H1 (cell line): ENCODE measurements at regions not wholly inside any gene's neighbourhood (a gene's known extent, or its start where the extent isn't known, plus 50 kb on each side); places are given as distances from the start of the nearest gene placed in this dataset.

Experiments
- CTCF ChIA-PET: fragments of 300-600 bp; sonication (Branson Sonifier 250); formaldehyde crosslinking; loops from one replicate; lab custom pipeline; 2021; ENCODE audit not compliant: partially characterized antibody; lab: Charles Lee
- POLR2A ChIA-PET: fragments of 300-600 bp; sonication (Branson Sonifier 250); formaldehyde crosslinking; loops from one replicate; lab custom pipeline; 2021; ENCODE audit warnings: inconsistent platforms; ENCODE audit not compliant: partially characterized antibody; lab: Charles Lee
- DNase-seq, 2 experiments: peaks; one replicate each; pipeline versions ENCODE4 v3.0.0 to v3.0.0-alpha.2; 2010 to 2022; ENCODE audit warnings: low spot score in 2 of 2, low read depth in 1 of 2, mixed read lengths in 1 of 2
- FAIRE-seq: peaks from 2 replicates; lab custom pipeline; 2011; peaks lifted over from hg19 to GRCh38; lab: Jason Lieb, UNC
- H2AFZ ChIP-seq: 2 replicates; pipeline ENCODE4 v1.8.1; 2012; ENCODE audit warnings: low read length, inconsistent platforms
- H2AK5ac ChIP-seq: 2 replicates; pipeline ENCODE4 v1.6.1; 2013; ENCODE audit warnings: low read depth, low read length
- H2BK120ac ChIP-seq: replicated peaks from 2 replicates; pipeline ENCODE3; 2013; ENCODE audit warnings: low read depth, low read length, inconsistent platforms
- H2BK12ac ChIP-seq: 2 replicates; pipeline ENCODE4 v1.6.1; 2013; ENCODE audit warnings: low read depth, low read length
- H2BK15ac ChIP-seq: 2 replicates; pipeline ENCODE4 v1.6.1; 2013; ENCODE audit warnings: low read length
- H2BK20ac ChIP-seq: 2 replicates; pipeline ENCODE4 v1.6.1; 2013; ENCODE audit warnings: low read length
- H2BK5ac ChIP-seq: 2 replicates; pipeline ENCODE4 v1.6.1; 2013; ENCODE audit warnings: low read depth, low read length
- H3K14ac ChIP-seq: 2 replicates; pipeline ENCODE4 v1.6.1; 2013; ENCODE audit warnings: inconsistent platforms; ENCODE audit not compliant: insufficient read length
- H3K18ac ChIP-seq: 2 replicates; pipeline ENCODE4 v1.6.1; 2013; ENCODE audit warnings: low read length; ENCODE audit errors: extremely low read depth
- H3K23ac ChIP-seq: 2 replicates; pipeline ENCODE4 v1.6.1; 2013; ENCODE audit warnings: inconsistent platforms; ENCODE audit not compliant: insufficient read length
- H3K23me2 ChIP-seq: 2 replicates; pipeline ENCODE4 v1.6.1; 2013; ENCODE audit warnings: low read depth, low read length
- H3K27ac ChIP-seq: 2 replicates; pipeline ENCODE4 v1.6.1; 2011; ENCODE audit warnings: low read depth, low read length, inconsistent platforms
- H3K27me3 ChIP-seq, 4 experiments: replicated peaks in 1 of 4; 1 replicate in 1 of 4; 2 replicates in 3 of 4; pipeline versions ENCODE4 v1.6.1 to v1.8.1; 2011 to 2013; ENCODE audit warnings: low read length in 3 of 4, mild to moderate bottlenecking in 3 of 4, inconsistent platforms in 2 of 4, mixed read lengths in 2 of 4, moderate library complexity in 1 of 4; ENCODE audit not compliant: control insufficient read depth in 3 of 4, insufficient read depth in 3 of 4; ENCODE audit errors: extremely low read depth in 1 of 4
- H3K36me3 ChIP-seq, 4 experiments: 2 replicates each; pipeline versions ENCODE4 v1.6.1 to v1.8.1; 2011 to 2013; ENCODE audit warnings: mild to moderate bottlenecking in 4 of 4, low read length in 3 of 4, moderate library complexity in 2 of 4, control low read depth in 1 of 4, inconsistent platforms in 1 of 4; ENCODE audit not compliant: insufficient read depth in 4 of 4, control insufficient read depth in 2 of 4
- H3K4ac ChIP-seq: replicated peaks from 2 replicates; pipeline ENCODE3; 2013; ENCODE audit warnings: low read length, low read depth, mixed read lengths, inconsistent platforms; ENCODE audit not compliant: insufficient read length
- H3K4me1 ChIP-seq, 4 experiments: replicated peaks in 1 of 4; 1 replicate in 1 of 4; 2 replicates in 3 of 4; pipeline versions ENCODE4 v1.6.1 to v1.8.1; 2011 to 2013; ENCODE audit warnings: low read length in 3 of 4, inconsistent platforms in 2 of 4, mixed read lengths in 1 of 4; ENCODE audit not compliant: insufficient read depth in 4 of 4, control insufficient read depth in 3 of 4
- H3K4me2 ChIP-seq, 2 experiments: 2 replicates each; pipeline versions ENCODE4 v1.6.1 to v1.8.1; 2011 to 2013; ENCODE audit warnings: low read depth in 2 of 2, low read length in 2 of 2, control low read depth in 1 of 2, inconsistent platforms in 1 of 2, mild to moderate bottlenecking in 1 of 2; ENCODE audit not compliant: insufficient read depth in 1 of 2
- H3K4me3 ChIP-seq, 4 experiments: fragments of 200-600, 300-600 bp in 1 of 4; sonication (generic), shearing (Covaris generic), sonication (Bioruptor Twin) in 1 of 4; 2 replicates each; pipeline versions ENCODE4 v1.5.1 to v1.8.1; 2011 to 2016; ENCODE audit warnings: low read length in 4 of 4, low read depth in 3 of 4, control low read depth in 2 of 4, inconsistent platforms in 2 of 4, mild to moderate bottlenecking in 2 of 4, mixed read lengths in 1 of 4, moderate library complexity in 1 of 4; ENCODE audit not compliant: insufficient read depth in 2 of 4; ENCODE audit errors: extremely low read depth in 1 of 4
- H3K56ac ChIP-seq: replicated peaks from 2 replicates; pipeline ENCODE3; 2013; ENCODE audit warnings: low read depth, mild to moderate bottlenecking, mixed read lengths, low read length, inconsistent platforms; ENCODE audit not compliant: insufficient read length
- H3K79me1 ChIP-seq: 2 replicates; pipeline ENCODE4 v1.6.1; 2013; ENCODE audit warnings: low read depth, low read length, control low read depth
- H3K79me2 ChIP-seq, 2 experiments: 2 replicates each; pipeline versions ENCODE4 v1.6.1 to v1.8.1; 2012 to 2013; ENCODE audit warnings: low read length in 2 of 2, mild to moderate bottlenecking in 2 of 2, inconsistent platforms in 1 of 2; ENCODE audit not compliant: insufficient read depth in 2 of 2, control insufficient read depth in 1 of 2
- H3K9ac ChIP-seq, 4 experiments: replicated peaks in 1 of 4; 1 replicate in 1 of 4; 2 replicates in 3 of 4; pipeline versions ENCODE4 v1.6.1 to v1.8.1; 2011 to 2013; ENCODE audit warnings: low read depth in 3 of 4, low read length in 3 of 4, control low read depth in 2 of 4, mild to moderate bottlenecking in 2 of 4, moderate library complexity in 2 of 4, inconsistent platforms in 1 of 4; ENCODE audit errors: extremely low read depth in 1 of 4
- H3K9me3 ChIP-seq, 2 experiments: 2 replicates each; pipeline versions ENCODE4 v1.6.1 to v1.8.1; 2012 to 2013; ENCODE audit warnings: mild to moderate bottlenecking in 2 of 2, moderate library complexity in 2 of 2, control low read depth in 1 of 2, inconsistent platforms in 1 of 2, low read depth in 1 of 2, low read length in 1 of 2, mixed read lengths in 1 of 2; ENCODE audit not compliant: insufficient read depth in 2 of 2
- H4K20me1 ChIP-seq, 2 experiments: replicated peaks in 1 of 2; 2 replicates each; pipeline versions ENCODE3 to v1.8.1; 2011 to 2013; ENCODE audit warnings: inconsistent platforms in 2 of 2, low read length in 2 of 2, mild to moderate bottlenecking in 1 of 2; ENCODE audit not compliant: insufficient read depth in 2 of 2, control insufficient read depth in 1 of 2
- H4K5ac ChIP-seq: 2 replicates; pipeline ENCODE4 v1.6.1; 2013; ENCODE audit warnings: low read length, low read depth, mixed read lengths, inconsistent platforms; ENCODE audit not compliant: insufficient read length
- H4K8ac ChIP-seq: 2 replicates; pipeline ENCODE4 v1.8.0; 2013; ENCODE audit warnings: mild to moderate bottlenecking, moderate library complexity, low read length, inconsistent platforms; ENCODE audit not compliant: insufficient read depth; ENCODE audit errors: extremely low read depth
- H4K91ac ChIP-seq: replicated peaks from 2 replicates; pipeline ENCODE3; 2013; ENCODE audit warnings: low read length, mixed read lengths, inconsistent platforms; ENCODE audit not compliant: insufficient read length
- BACH1 ChIP-seq: IDR thresholded peaks from 2 replicates; pipeline ENCODE4 v1.6.1; 2012; ENCODE audit warnings: low read length, improper control_type of control experiment
- EP300 ChIP-seq, 2 experiments: IDR thresholded peaks; 1 replicate in 1 of 2; 2 replicates in 1 of 2; pipeline ENCODE4 v1.6.1; 2011 to 2012; ENCODE audit warnings: low read depth in 2 of 2, low read length in 2 of 2, mild to moderate bottlenecking in 2 of 2, borderline replicate concordance in 1 of 2, inconsistent platforms in 1 of 2, moderate library complexity in 1 of 2
- USF2 ChIP-seq: IDR thresholded peaks from 2 replicates; pipeline ENCODE4 v1.6.1; 2011; ENCODE audit warnings: low read length, improper control_type of control experiment
- ZNF274 ChIP-seq: IDR thresholded peaks from 2 replicates; pipeline ENCODE4 v1.7.0; 2012; ENCODE audit warnings: low read length, borderline replicate concordance; ENCODE audit errors: extremely low read depth
- WGBS, 2 experiments: shearing (Covaris generic) in 1 of 2; methylation state at CpG; one replicate each; pipeline versions ENCODE4 v1.1.6 to v1.1.7; 2013 to 2015; ENCODE audit warnings: low lambda C conversion rate in 2 of 2, mixed read lengths in 2 of 2, inconsistent platforms in 1 of 2, low coverage in 1 of 2, missing lambda C conversion rate in 1 of 2; ENCODE audit not compliant: insufficient replicate concordance in 2 of 2, insufficient coverage in 1 of 2, insufficient read length in 1 of 2; ENCODE audit errors: extremely low coverage in 1 of 2, missing lambda C conversion rate in 1 of 2; 5-methylcytosine and 5-hydroxymethylcytosine counted together

GRCh38 chr2:7180638-7181370 is 263.6 kb downstream of the RNF144A start:
- no peak overlapping the region for H2AK5ac ChIP-seq
- TF ChIP-seq ZNF274 (no peak), BACH1 (peak; percentile 88), EP300 (IDR thresholded peaks at IDR 0.05; ENCODE audit: borderline replicate concordance in 1 of 2, low read depth in 2 of 2, low read length in 2 of 2) (no peak), USF2 (no peak)
- no peaks in the 10 kb centered on the region for H3K23me2 ChIP-seq
- no peak overlapping the region for H3K18ac ChIP-seq
- H2BK5ac ChIP-seq = no peak overlapping the region
- H3K79me1 ChIP-seq = no peaks in the 10 kb centered on the region
- H3K4ac ChIP-seq = no peak overlapping the region
- no peak overlapping the region for H2BK120ac ChIP-seq
- H3K9ac ChIP-seq = no peak overlapping the region
- POLR2A ChIA-PET = no interaction called here
- H3K79me2 ChIP-seq = no peaks in the 10 kb centered on the region
- H4K91ac ChIP-seq = no peak overlapping the region
- no peak overlapping the region for H3K4me3 ChIP-seq
- no peak for FAIRE-seq
- no peak overlapping the region for H2BK15ac ChIP-seq
- H3K4me1 ChIP-seq = no peaks in the 10 kb centered on the region
- H3K36me3 ChIP-seq = no peaks in the 10 kb centered on the region
- CTCF ChIA-PET = interaction anchor here (0.7 to 1.5 kb wide), 3 partner anchors 14 to 83 kb away, joined by 4 read pairs; no protein-coding TSS in a partner anchor
- H4K5ac ChIP-seq = no peak overlapping the region
- H3K27ac ChIP-seq = no peak overlapping the region
- no peaks in the 10 kb centered on the region for H3K9me3 ChIP-seq
- H3K56ac ChIP-seq = no peak overlapping the region
- H3K4me2 ChIP-seq = no peak overlapping the region
- WGBS, 2 experiments = 87% methylated on average over 9 of the region's 9 CpGs; no CpG with 5 or more reads in 1 of the 2 experiments
- peak overlapping the region; percentile 88 for H3K14ac ChIP-seq
- no peaks in the 10 kb centered on the region for H4K20me1 ChIP-seq
- no peaks in the 10 kb centered on the region for H3K27me3 ChIP-seq
- no peak overlapping the region for H3K23ac ChIP-seq
- DNase-seq = no peak
- H2AFZ ChIP-seq = no peak overlapping the region
- H2BK12ac ChIP-seq = no peak overlapping the region
- no peak overlapping the region for H2BK20ac ChIP-seq
- no peak overlapping the region; the same call in 1 of the 2 replicates for H4K8ac ChIP-seq
